T-helper 9 cell (primary cell): ENCODE measurements at regions not wholly inside any gene's neighbourhood (a gene's known extent, or its start where the extent isn't known, plus 50 kb on each side); places are given as distances from the start of the nearest gene placed in this dataset.
"Not testable (repeated sequence)": the region's sequence is repeated elsewhere in the genome, so short reads cannot be mapped to it uniquely, and the experiment has no call there.

ENCODE experiments used
- DNase-seq: peaks from one replicate; pipeline ENCODE4 v3.0.0-alpha.2; 2020

GRCh38 chr1:101485712-101486111 lies 248.9 kb downstream of the S1PR1 start:
- no peak for DNase-seq

- DNase-seq: not testable (repeated sequence)
Observed at GRCh38 chr1:101492144-101492543, 255.3 kb downstream of the S1PR1 start.

GRCh38 chr1:101493920-101494319 lies 257.1 kb downstream of the S1PR1 start:
- DNase-seq: not testable (repeated sequence)

- no peak for DNase-seq
Observed at GRCh38 chr1:101496109-101496508, 259.3 kb downstream of the S1PR1 start.

- no peak for DNase-seq
Observed at GRCh38 chr1:101497881-101498559, 261.2 kb downstream of the S1PR1 start.

GRCh38 chr1:101504106-101504505 lies 267.3 kb downstream of the S1PR1 start:
- not testable (repeated sequence) for DNase-seq

GRCh38 chr1:101505240-101505639 lies 268.4 kb downstream of the S1PR1 start:
- DNase-seq: not testable (repeated sequence)

GRCh38 chr1:101506541-101507164 lies 269.8 kb downstream of the S1PR1 start:
- peak; percentile 22 for DNase-seq

GRCh38 chr1:101507547-101507971 lies 270.7 kb downstream of the S1PR1 start:
- no peak for DNase-seq

GRCh38 chr1:101508913-101509312 lies 272.1 kb downstream of the S1PR1 start:
- no peak for DNase-seq

GRCh38 chr1:101509370-101509769 lies 272.6 kb downstream of the S1PR1 start:
- no peak for DNase-seq

- DNase-seq: no peak
Observed at GRCh38 chr1:101511202-101511891, 274.5 kb downstream of the S1PR1 start.

- no peak for DNase-seq
Observed at GRCh38 chr1:101520302-101520701, 283.5 kb downstream of the S1PR1 start.

GRCh38 chr1:101522486-101522885 lies 285.7 kb downstream of the S1PR1 start:
- no peak for DNase-seq

- DNase-seq: no peak
Observed at GRCh38 chr1:101526813-101527212, 290.0 kb downstream of the S1PR1 start.

GRCh38 chr1:101532377-101532776 lies 295.6 kb downstream of the S1PR1 start:
- no peak for DNase-seq

GRCh38 chr1:101540161-101540560 lies 303.3 kb downstream of the S1PR1 start:
- DNase-seq: no peak

- DNase-seq: no peak
Observed at GRCh38 chr1:101546885-101547284, 310.1 kb downstream of the S1PR1 start.

- no peak for DNase-seq
Observed at GRCh38 chr1:101547357-101547756, 310.5 kb downstream of the S1PR1 start.

GRCh38 chr1:101548376-101548775 lies 311.6 kb downstream of the S1PR1 start:
- DNase-seq: no peak

- DNase-seq: no peak
Observed at GRCh38 chr1:101550581-101550980, 313.8 kb downstream of the S1PR1 start.

- DNase-seq: no peak
Observed at GRCh38 chr1:101566883-101567538, 330.2 kb downstream of the S1PR1 start.

- DNase-seq: peak; percentile 26
Observed at GRCh38 chr1:101567582-101568189, 330.9 kb downstream of the S1PR1 start.
